CD8-positive, alpha-beta memory T cell (primary cell): ENCODE measurements at regions not wholly inside any gene's neighbourhood (a gene's known extent, or its start where the extent isn't known, plus 50 kb on each side); places are given as distances from the start of the nearest gene placed in this dataset.
"Not testable (repeated sequence)": the region's sequence is repeated elsewhere in the genome, so short reads cannot be mapped to it uniquely, and the experiment has no call there.

Source experiments
- CTCF ChIA-PET: fragments of 350-600 bp; sonication (Branson Sonifier 250); formaldehyde crosslinking; loops from one replicate; lab custom pipeline; 2021; ENCODE audit warnings: antibody characterized with exemption; lab: Charles Lee
- POLR2A ChIA-PET: fragments of 350-600 bp; sonication (Branson Sonifier 250); formaldehyde crosslinking; loops from one replicate; lab custom pipeline; 2021; ENCODE audit warnings: antibody characterized with exemption; lab: Charles Lee
- DNase-seq, 5 donors: peaks; one replicate each; pipeline versions ENCODE4 v3.0.0 to v3.0.0-alpha.2; 2020 to 2022; ENCODE audit warnings: mixed read lengths in 1 of 5
- H3K27ac ChIP-seq: one replicate; pipeline ENCODE4 v1.7.0; 2013; ENCODE audit warnings: low read depth, mild to moderate bottlenecking, low read length, moderate library complexity
- H3K27me3 ChIP-seq: 2 replicates; pipeline ENCODE4 v1.7.0; 2013; ENCODE audit warnings: low read length, mild to moderate bottlenecking; ENCODE audit not compliant: insufficient read depth, poor library complexity, severe bottlenecking
- H3K36me3 ChIP-seq: 2 replicates; pipeline ENCODE4 v1.7.0; 2013; ENCODE audit warnings: mild to moderate bottlenecking, low read length, moderate library complexity; ENCODE audit not compliant: insufficient read depth
- H3K4me1 ChIP-seq: 2 replicates; pipeline ENCODE4 v1.7.0; 2013; ENCODE audit warnings: mild to moderate bottlenecking, low read length, moderate library complexity; ENCODE audit not compliant: insufficient read depth
- H3K4me3 ChIP-seq: 2 replicates; pipeline ENCODE4 v1.7.0; 2013; ENCODE audit warnings: mild to moderate bottlenecking, low read length
- H3K9me3 ChIP-seq: 2 replicates; pipeline ENCODE4 v1.7.0; 2013; ENCODE audit warnings: mild to moderate bottlenecking, low read length
- H3K27ac Mint-ChIP-seq, 8 donors: one replicate each; pipeline ENCODE4 v1.8.0; 2020 to 2021; ENCODE audit warnings: mixed read lengths in 8 of 8, mild to moderate bottlenecking in 6 of 8, inconsistent platforms in 3 of 8, moderate library complexity in 3 of 8
- H3K27me3 Mint-ChIP-seq, 2 donors: one replicate each; pipeline ENCODE4 v1.8.0; 2020 to 2021; ENCODE audit warnings: mixed read lengths in 2 of 2, mild to moderate bottlenecking in 1 of 2, moderate library complexity in 1 of 2
- H3K36me3 Mint-ChIP-seq, 3 donors: one replicate each; pipeline ENCODE4 v1.8.0; 2020 to 2021; ENCODE audit warnings: mixed read lengths in 3 of 3, inconsistent platforms in 1 of 3, mild to moderate bottlenecking in 1 of 3
- H3K4me1 Mint-ChIP-seq, 3 donors: one replicate each; pipeline ENCODE4 v1.8.0; 2020 to 2021; ENCODE audit warnings: mixed read lengths in 3 of 3, inconsistent platforms in 1 of 3, mild to moderate bottlenecking in 1 of 3
- H3K4me3 Mint-ChIP-seq, 7 donors: one replicate each; pipeline ENCODE4 v1.8.0; 2020 to 2021; ENCODE audit warnings: mixed read lengths in 7 of 7, mild to moderate bottlenecking in 6 of 7, moderate library complexity in 4 of 7, inconsistent platforms in 2 of 7
- H3K9me3 Mint-ChIP-seq, 5 donors: one replicate each; pipeline ENCODE4 v1.8.0; 2020 to 2022; ENCODE audit warnings: mixed read lengths in 5 of 5, mild to moderate bottlenecking in 3 of 5, moderate library complexity in 2 of 5, inconsistent platforms in 1 of 5

DNA sequence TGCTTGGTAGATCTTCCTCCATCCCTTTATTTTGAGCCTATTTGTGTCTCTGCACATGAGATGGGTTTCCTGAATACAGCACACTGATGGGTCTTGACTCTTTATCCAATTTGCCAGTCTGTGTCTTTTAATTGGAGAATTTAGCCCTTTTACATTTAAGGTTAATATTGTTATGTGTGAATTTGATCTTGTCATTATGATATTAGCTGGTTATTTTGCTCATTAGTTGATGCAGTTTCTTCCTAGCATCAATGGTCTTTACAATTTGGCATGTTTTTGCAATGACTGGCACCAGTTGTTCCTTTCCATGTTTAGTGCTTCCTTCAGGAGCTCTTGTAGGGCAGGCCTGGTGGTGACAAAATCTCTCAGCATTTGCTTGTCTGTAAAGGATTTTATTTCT lies 72.4 kb downstream of the HNRNPD start:
- H3K4me1 Mint-ChIP-seq, H3K27ac ChIP-seq, H3K4me1 ChIP-seq, DNase-seq, H3K9me3 Mint-ChIP-seq, POLR2A ChIA-PET, H3K4me3 ChIP-seq, H3K36me3 ChIP-seq, H3K4me3 Mint-ChIP-seq, H3K36me3 Mint-ChIP-seq, H3K27me3 ChIP-seq, H3K9me3 ChIP-seq, CTCF ChIA-PET, H3K27ac Mint-ChIP-seq: not testable (repeated sequence)
- H3K27me3 Mint-ChIP-seq: peaks cover 14 to 17% of the 10 kb centered on the region in 2 donors

DNA sequence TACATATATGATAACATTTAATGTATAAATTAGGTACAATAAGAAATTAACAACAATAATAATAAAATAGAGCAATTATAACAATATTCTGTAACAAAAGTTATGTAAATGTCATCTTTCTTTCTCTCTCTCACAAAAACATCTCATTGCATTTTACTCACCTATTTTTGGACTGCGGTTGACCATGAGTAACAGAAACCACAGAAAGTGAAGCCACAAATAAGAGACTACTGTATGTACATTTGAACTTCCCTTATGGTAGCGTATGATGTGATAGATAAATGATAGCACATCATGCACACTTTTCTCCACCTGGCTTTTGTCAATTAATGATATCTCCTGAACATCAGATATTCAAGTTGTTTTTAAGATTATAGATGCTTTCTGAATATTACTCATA lies 80.5 kb downstream of the HNRNPD start:
- ChIA-PET CTCF (no interaction called here), POLR2A (no interaction called here)
- Histone ChIP-seq H3K4me3 (no peak overlapping the region), H3K27me3 (no peaks in the 10 kb centered on the region), H3K36me3 (no peaks in the 10 kb centered on the region), H3K27ac (no peak overlapping the region), H3K4me1 (peaks cover 14% of the 10 kb centered on the region), H3K9me3 (no peaks in the 10 kb centered on the region)
- Mint-ChIP-seq H3K27me3 (peaks cover 0 to 3% of the 10 kb centered on the region in 2 donors), H3K36me3 (no peaks in the 10 kb centered on the region), H3K4me3 (peak overlapping the region in 4 of 7 donors; percentile 3 to 37 (median 6)), H3K27ac (no peak overlapping the region), H3K9me3 (peaks cover 0 to 2% (median 0%) of the 10 kb centered on the region in 5 donors), H3K4me1 (peaks cover 14 to 19% (median 17%) of the 10 kb centered on the region in 3 donors)
- peak in 3 of 5 donors; percentile 44 to 63 (median 60) for DNase-seq

DNA sequence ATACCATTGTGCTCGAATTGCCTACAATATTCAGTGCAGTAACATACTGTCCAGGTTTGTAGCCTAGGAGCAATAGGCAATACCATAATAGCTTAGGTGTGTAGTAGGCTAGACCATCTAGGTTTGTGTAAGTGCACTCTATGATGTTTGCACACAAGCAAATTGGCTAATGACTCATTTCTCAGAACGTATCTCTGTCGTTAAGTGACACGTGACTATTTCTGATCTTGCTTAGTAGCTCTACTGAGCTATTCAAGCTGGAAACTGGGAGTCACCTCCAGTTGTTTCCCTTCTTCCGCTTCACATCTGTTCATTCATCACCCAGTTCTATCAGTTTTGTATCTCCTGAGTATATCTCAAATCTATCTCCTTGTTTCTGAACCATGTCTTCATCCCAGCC lies 86.1 kb downstream of the HNRNPD start:
- no peaks in the 10 kb centered on the region for H3K36me3 Mint-ChIP-seq
- H3K4me3 Mint-ChIP-seq: no peak overlapping the region
- H3K36me3 ChIP-seq: no peaks in the 10 kb centered on the region
- no peak overlapping the region for H3K27ac ChIP-seq
- H3K9me3 Mint-ChIP-seq: no peaks in the 10 kb centered on the region
- no peaks in the 10 kb centered on the region for H3K27me3 ChIP-seq
- peaks cover 7% of the 10 kb centered on the region for H3K4me1 ChIP-seq
- DNase-seq: no peak
- H3K4me3 ChIP-seq: no peak overlapping the region
- peaks cover 0 to 3% of the 10 kb centered on the region in 2 donors for H3K27me3 Mint-ChIP-seq
- H3K27ac Mint-ChIP-seq: no peak overlapping the region
- H3K4me1 Mint-ChIP-seq: peaks cover 18 to 22% (median 18%) of the 10 kb centered on the region in 3 donors
- no peaks in the 10 kb centered on the region for H3K9me3 ChIP-seq
- CTCF ChIA-PET: no interaction called here
- POLR2A ChIA-PET: no interaction called here

DNA sequence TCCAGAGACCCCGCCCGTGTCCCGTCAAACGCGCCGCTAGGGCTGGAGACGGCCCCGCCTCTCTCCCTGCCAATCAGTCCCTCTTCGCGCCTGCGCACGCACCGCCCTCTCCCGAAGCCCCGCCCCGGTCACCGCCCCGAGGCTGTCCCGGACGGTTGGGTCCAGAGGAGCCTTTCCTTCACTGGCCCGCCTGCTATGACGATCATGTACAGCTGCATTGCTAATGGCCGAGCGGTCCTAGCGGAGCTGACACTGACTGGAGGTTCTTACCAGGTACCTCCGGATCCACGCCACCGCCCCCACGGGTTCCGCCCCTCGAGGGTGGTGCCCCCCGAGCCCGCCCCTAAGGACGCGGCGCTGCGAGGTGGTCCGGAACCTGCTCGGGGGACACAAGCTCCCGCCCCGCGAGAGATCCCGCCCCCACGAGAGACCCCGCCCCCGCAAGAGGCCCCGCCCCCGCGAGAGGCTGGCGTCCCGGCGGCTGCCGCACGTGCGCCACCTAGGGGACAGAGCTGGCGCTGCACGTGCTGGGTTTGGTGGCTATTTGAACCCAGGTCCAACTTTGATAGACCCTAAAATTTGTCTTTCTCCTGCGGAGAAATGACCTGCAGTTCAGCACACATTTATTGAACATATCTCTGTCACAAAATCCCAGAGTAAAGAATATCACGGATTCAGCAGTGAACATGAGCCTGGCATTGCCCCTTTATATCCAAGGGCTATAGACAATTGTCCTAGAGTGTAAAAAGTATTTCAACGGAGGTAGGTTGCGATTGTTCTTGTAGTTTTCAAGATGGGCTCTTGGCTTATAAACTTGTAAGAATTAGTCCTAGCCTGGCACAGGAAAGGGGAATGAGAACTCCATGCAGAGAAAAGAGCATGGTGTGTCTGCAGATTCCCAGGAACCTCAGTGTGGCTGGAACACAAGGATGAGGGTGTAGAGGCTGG lies 88.7 kb downstream of the HNRNPD start:
- peak overlapping the region; percentile 62 for H3K4me3 ChIP-seq
- H3K27ac ChIP-seq: peak overlapping the region; percentile 38
- Mint-ChIP-seq H3K27me3 (no peaks in the 10 kb centered on the region), H3K4me1 (peaks cover 13 to 17% (median 14%) of the 10 kb centered on the region in 3 donors), H3K36me3 (no peaks in the 10 kb centered on the region), H3K4me3 (peak overlapping the region; percentile 48 to 93 (median 86)), H3K27ac (peak overlapping the region; percentile 2 to 89 (median 66)), H3K9me3 (no peaks in the 10 kb centered on the region)
- H3K27me3 ChIP-seq: no peaks in the 10 kb centered on the region
- H3K9me3 ChIP-seq: no peaks in the 10 kb centered on the region
- H3K4me1 ChIP-seq: peaks cover 5% of the 10 kb centered on the region
- ChIA-PET POLR2A (interaction anchor here (1.1 to 2.0 kb wide), 3 partner anchors 89 to 146 kb away, joined by 3 to 17 read pairs (median 6); partner anchors contain the start of genes HNRNPD and HNRNPDL), CTCF (interaction anchor here (0.6 to 2.7 kb wide), 11 partner anchors 9 to 814 kb away, joined by 3 to 15 read pairs (median 5); partner anchors contain the start of genes HNRNPD and HNRNPDL)
- DNase-seq: peak; percentile 98 to 100 (median 99)
- H3K36me3 ChIP-seq: no peaks in the 10 kb centered on the region

DNA sequence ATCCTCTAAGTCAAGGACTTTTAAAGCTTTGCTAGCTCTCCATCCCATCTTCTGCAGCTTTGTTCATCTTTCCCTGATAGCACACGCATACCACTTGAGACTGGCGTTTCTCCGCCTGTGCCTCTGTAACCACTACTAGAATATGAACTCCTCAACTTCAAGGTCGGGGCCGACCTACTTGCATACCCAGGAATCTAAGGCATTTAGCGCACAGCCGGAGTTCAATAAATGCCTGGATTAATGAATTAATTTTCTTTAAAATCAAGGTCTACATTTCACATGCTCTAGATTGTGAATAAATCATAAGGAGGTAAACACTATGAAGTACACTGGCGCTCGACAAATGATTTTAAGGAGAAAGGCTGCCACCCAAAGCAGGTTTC lies 89.3 kb downstream of the HNRNPD start:
- Mint-ChIP-seq H3K27ac (peak overlapping the region in 7 of 8 donors; percentile 2 to 87 (median 65)), H3K4me1 (peaks cover 13 to 17% (median 14%) of the 10 kb centered on the region in 3 donors), H3K9me3 (no peaks in the 10 kb centered on the region), H3K4me3 (peak overlapping the region; percentile 48 to 93 (median 86)), H3K27me3 (no peaks in the 10 kb centered on the region), H3K36me3 (no peaks in the 10 kb centered on the region)
- no peak for DNase-seq
- Histone ChIP-seq H3K27me3 (no peaks in the 10 kb centered on the region), H3K4me3 (peak overlapping the region; percentile 62), H3K27ac (no peak overlapping the region), H3K9me3 (no peaks in the 10 kb centered on the region), H3K36me3 (no peaks in the 10 kb centered on the region), H3K4me1 (peaks cover 5% of the 10 kb centered on the region)
- ChIA-PET CTCF (interaction anchor here (0.6 to 2.7 kb wide), 10 partner anchors 8 to 814 kb away, joined by 3 to 15 read pairs (median 5); partner anchors contain the start of genes HNRNPD and HNRNPDL), POLR2A (interaction anchor here (1.1 to 2.0 kb wide), 3 partner anchors 90 to 146 kb away, joined by 3 to 17 read pairs (median 6); partner anchors contain the start of genes HNRNPD and HNRNPDL)

DNA sequence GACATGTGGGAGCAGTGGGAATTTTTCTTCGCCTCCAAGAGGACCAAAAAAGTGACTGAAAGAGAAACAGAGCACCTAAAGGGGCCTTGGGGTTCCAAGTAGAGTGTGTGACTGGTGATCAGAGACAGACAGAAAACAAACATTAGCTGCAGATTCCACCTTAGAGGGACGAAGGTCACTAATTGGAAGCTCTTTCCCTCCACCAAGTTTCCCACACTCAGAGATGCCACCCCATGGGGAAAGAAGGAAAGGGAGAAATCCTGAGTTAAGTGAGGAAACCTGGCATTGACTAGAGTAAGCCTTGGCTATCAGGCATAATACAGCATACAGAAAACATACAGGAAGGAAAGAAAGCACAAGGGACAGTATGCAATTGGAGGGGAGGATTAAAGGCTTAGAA lies 90.9 kb downstream of the HNRNPD start:
- POLR2A ChIA-PET: no interaction called here
- no peaks in the 10 kb centered on the region for H3K36me3 ChIP-seq
- no peaks in the 10 kb centered on the region for H3K27me3 ChIP-seq
- peaks cover 13 to 17% (median 14%) of the 10 kb centered on the region in 3 donors for H3K4me1 Mint-ChIP-seq
- CTCF ChIA-PET: interaction anchor here (1.0 to 2.5 kb wide), 2 partner anchors 12 to 146 kb away, joined by 3 to 15 read pairs; partner anchors contain the start of gene HNRNPDL
- H3K4me1 ChIP-seq: peaks cover 5% of the 10 kb centered on the region
- H3K4me3 ChIP-seq: no peak overlapping the region
- H3K9me3 Mint-ChIP-seq: peaks cover 0 to 2% (median 0%) of the 10 kb centered on the region in 5 donors
- H3K4me3 Mint-ChIP-seq: peak overlapping the region in 1 of 7 donors; percentile 14
- peaks cover 0 to 2% of the 10 kb centered on the region in 2 donors for H3K27me3 Mint-ChIP-seq
- H3K9me3 ChIP-seq: no peaks in the 10 kb centered on the region
- H3K36me3 Mint-ChIP-seq: no peaks in the 10 kb centered on the region
- DNase-seq: no peak
- H3K27ac ChIP-seq: no peak overlapping the region
- peak overlapping the region in 1 of 8 donors; percentile 8 for H3K27ac Mint-ChIP-seq

DNA sequence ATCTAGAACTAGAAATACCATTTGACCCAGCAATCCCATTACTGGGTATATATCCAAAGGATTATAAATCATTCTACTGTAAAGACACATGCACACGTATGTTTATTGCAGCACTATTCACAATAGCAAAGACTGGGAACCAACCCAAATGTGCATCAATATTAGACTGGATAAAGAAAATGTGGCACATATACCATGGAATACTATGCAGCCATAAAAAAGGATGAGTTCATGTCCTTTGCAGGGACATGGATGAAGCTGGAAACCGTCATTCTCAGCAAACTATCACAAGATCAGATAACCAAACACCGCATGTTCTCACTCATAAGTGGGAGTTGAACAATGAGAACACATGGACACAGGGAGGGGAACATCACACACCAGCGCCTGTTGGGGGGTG lies 94.2 kb downstream of the HNRNPD start:
- H3K27me3 Mint-ChIP-seq: peaks cover 0 to 11% of the 10 kb centered on the region in 2 donors
- H3K27ac Mint-ChIP-seq, H3K4me3 ChIP-seq, H3K36me3 ChIP-seq, H3K36me3 Mint-ChIP-seq, H3K9me3 ChIP-seq, DNase-seq, POLR2A ChIA-PET, H3K9me3 Mint-ChIP-seq, H3K27ac ChIP-seq, H3K4me1 ChIP-seq, H3K4me3 Mint-ChIP-seq, H3K4me1 Mint-ChIP-seq, H3K27me3 ChIP-seq, CTCF ChIA-PET: not testable (repeated sequence)

DNA sequence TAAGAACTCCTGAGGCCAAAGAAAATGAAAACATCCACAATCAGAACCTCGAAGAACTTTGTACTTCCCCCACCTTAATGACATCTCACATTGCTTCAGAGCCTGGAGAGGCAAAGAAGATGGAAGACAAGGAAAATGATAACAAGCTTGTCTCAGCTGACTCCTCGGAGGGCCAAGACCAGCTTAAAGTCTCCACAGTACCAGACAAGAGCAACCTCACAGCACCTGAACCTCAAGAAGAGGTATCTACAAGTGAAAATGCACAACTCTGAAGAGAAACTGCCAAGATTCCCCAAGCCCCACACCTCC lies 97.5 kb downstream of the HNRNPD start:
- Histone ChIP-seq H3K27me3 (no peaks in the 10 kb centered on the region), H3K4me1 (no peaks in the 10 kb centered on the region), H3K4me3 (no peak overlapping the region), H3K36me3 (no peaks in the 10 kb centered on the region), H3K9me3 (no peaks in the 10 kb centered on the region), H3K27ac (no peak overlapping the region)
- DNase-seq: no peak
- Mint-ChIP-seq H3K9me3 (peaks cover 0 to 2% (median 0%) of the 10 kb centered on the region in 5 donors), H3K4me1 (peaks cover 0 to 21% (median 0%) of the 10 kb centered on the region in 3 donors), H3K4me3 (no peak overlapping the region), H3K27ac (no peak overlapping the region), H3K36me3 (no peaks in the 10 kb centered on the region), H3K27me3 (peaks cover 5 to 13% of the 10 kb centered on the region in 2 donors)
- ChIA-PET POLR2A (no interaction called here), CTCF (interaction anchor here (1.2 to 2.1 kb wide), 2 partner anchors 8 to 9 kb away, joined by 4 to 6 read pairs; no protein-coding TSS in a partner anchor)
